ENCODE measurements at regions not wholly inside any gene's neighbourhood (a gene's known extent, or its start where the extent isn't known, plus 50 kb on each side); places are given as distances from the start of the nearest gene placed in this dataset.

DNA sequence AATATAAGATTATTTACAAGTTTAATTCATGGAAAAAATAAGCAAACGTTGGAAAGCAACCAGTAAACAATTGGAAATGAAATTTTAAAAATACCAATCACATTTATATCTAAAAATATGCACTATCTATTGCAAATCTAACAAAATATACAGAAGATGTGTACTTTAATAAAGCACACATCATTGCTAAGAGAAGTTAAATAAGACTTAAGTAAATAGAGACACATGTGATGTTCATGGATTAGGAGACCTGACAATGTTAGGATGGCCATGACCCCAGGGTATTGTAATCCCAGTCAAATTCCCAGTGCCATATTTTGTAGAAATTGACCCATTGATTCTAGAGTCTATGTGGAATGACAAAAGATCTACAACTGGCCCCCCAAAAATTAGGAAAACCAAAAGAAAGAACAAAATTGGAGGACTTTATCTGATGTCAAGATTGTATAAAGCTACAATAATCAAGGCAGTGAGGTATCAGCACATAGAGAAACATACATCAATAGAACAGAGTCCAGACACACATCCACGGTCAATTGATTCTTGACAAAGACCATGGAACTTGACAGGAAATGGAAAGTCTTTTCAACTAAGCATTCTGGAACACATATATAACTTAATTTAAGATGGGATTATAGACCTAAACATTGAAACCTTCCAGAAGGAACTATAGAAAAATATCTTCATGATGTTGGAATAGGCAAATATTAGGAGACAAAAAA is 90.8 kb upstream of the USP29 start:
- Histone ChIP-seq H3K4me3 (ENCODE audit: low read length) (no peak overlapping the region), H3K79me2 (replicated peaks; ENCODE audit: insufficient read depth, low read length) (no peaks in the 10 kb centered on the region), H3K27ac (ENCODE audit: low read length) (no peak overlapping the region), H3K9me3 (ENCODE audit: low read length) (peaks cover 5% of the 10 kb centered on the region), H3K9me2 (ENCODE audit: insufficient read depth, low read length) (no peaks in the 10 kb centered on the region), H3K27me3 (ENCODE audit: insufficient read depth, low read depth, low read length) (no peaks in the 10 kb centered on the region), H4K20me1 (ENCODE audit: insufficient read depth) (no peaks in the 10 kb centered on the region), H2AFZ (ENCODE audit: low read depth, low read length) (no peak overlapping the region), H3K9ac (ENCODE audit: low read length) (no peak overlapping the region), H3K36me3 (ENCODE audit: insufficient read depth, low read length) (no peaks in the 10 kb centered on the region), H3K4me2 (ENCODE audit: low read length) (no peak overlapping the region), H3F3A (ENCODE audit: insufficient read depth, low read length, poor library complexity, severe bottlenecking) (no peaks in the 10 kb centered on the region)
- TF ChIP-seq TAF1 (IDR thresholded peaks at IDR 0.05; ENCODE audit: low read depth) = no peak
- TF ChIP-seq, protein P1, sequence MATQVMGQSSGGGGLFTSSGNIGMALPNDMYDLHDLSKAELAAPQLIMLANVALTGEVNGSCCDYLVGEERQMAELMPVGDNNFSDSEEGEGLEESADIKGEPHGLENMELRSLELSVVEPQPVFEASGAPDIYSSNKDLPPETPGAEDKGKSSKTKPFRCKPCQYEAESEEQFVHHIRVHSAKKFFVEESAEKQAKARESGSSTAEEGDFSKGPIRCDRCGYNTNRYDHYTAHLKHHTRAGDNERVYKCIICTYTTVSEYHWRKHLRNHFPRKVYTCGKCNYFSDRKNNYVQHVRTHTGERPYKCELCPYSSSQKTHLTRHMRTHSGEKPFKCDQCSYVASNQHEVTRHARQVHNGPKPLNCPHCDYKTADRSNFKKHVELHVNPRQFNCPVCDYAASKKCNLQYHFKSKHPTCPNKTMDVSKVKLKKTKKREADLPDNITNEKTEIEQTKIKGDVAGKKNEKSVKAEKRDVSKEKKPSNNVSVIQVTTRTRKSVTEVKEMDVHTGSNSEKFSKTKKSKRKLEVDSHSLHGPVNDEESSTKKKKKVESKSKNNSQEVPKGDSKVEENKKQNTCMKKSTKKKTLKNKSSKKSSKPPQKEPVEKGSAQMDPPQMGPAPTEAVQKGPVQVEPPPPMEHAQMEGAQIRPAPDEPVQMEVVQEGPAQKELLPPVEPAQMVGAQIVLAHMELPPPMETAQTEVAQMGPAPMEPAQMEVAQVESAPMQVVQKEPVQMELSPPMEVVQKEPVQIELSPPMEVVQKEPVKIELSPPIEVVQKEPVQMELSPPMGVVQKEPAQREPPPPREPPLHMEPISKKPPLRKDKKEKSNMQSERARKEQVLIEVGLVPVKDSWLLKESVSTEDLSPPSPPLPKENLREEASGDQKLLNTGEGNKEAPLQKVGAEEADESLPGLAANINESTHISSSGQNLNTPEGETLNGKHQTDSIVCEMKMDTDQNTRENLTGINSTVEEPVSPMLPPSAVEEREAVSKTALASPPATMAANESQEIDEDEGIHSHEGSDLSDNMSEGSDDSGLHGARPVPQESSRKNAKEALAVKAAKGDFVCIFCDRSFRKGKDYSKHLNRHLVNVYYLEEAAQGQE (IDR thresholded peaks at IDR 0.05; ENCODE audit: borderline replicate concordance) = no peak
- no peak for TF ChIP-seq EP300 (conservative IDR thresholded peaks at IDR 0.05; ENCODE audit: poor library complexity, severe bottlenecking)
- no peak for TF ChIP-seq SMC3 (conservative IDR thresholded peaks at IDR 0.05; ENCODE audit: poor library complexity)
- no peak for TF ChIP-seq RAD21 (conservative IDR thresholded peaks at IDR 0.05)
- no peak for TF ChIP-seq EZH2 (IDR thresholded peaks at IDR 0.05; ENCODE audit: borderline replicate concordance, insufficient read depth, low read length, poor library complexity, severe bottlenecking)
- TF ChIP-seq, protein P2, sequence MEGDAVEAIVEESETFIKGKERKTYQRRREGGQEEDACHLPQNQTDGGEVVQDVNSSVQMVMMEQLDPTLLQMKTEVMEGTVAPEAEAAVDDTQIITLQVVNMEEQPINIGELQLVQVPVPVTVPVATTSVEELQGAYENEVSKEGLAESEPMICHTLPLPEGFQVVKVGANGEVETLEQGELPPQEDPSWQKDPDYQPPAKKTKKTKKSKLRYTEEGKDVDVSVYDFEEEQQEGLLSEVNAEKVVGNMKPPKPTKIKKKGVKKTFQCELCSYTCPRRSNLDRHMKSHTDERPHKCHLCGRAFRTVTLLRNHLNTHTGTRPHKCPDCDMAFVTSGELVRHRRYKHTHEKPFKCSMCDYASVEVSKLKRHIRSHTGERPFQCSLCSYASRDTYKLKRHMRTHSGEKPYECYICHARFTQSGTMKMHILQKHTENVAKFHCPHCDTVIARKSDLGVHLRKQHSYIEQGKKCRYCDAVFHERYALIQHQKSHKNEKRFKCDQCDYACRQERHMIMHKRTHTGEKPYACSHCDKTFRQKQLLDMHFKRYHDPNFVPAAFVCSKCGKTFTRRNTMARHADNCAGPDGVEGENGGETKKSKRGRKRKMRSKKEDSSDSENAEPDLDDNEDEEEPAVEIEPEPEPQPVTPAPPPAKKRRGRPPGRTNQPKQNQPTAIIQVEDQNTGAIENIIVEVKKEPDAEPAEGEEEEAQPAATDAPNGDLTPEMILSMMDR (IDR thresholded peaks at IDR 0.05; ENCODE audit: poor library complexity, severe bottlenecking) = no peak
- TF ChIP-seq MXI1 (conservative IDR thresholded peaks at IDR 0.05; ENCODE audit: poor library complexity, severe bottlenecking) = no peak
- no peak for TF ChIP-seq POLR2AphosphoS5 (IDR thresholded peaks at IDR 0.05)

DNA sequence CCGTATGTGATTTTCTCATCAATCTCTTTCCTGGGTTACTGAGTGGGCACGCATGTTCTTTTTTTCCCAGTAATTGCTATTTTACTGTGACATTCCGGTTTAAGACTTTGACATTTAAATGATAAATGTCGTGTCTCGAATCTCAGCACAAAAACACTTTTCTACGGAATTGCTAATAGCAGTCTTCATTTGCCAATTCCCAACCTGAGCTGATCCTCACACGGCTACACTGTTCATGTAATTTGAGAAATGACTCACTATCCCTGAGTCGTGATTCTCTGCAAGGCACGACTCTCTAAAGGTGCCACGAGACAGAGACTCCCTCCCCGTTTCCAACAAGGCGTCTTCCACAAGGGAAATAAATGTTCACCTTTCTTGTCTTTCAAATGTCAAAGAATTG is 88.7 kb upstream of the USP29 start:
- Histone ChIP-seq H4K20me1 (ENCODE audit: insufficient read depth) (no peaks in the 10 kb centered on the region), H3K9me3 (ENCODE audit: low read length) (peaks cover 9% of the 10 kb centered on the region)

More for the DNA sequence above, 88.7 kb upstream of the USP29 start:
- no peaks in the 10 kb centered on the region for H3K9me2 ChIP-seq (ENCODE audit: insufficient read depth, low read length)
- H3K79me2 ChIP-seq (replicated peaks; ENCODE audit: insufficient read depth, low read length) = no peaks in the 10 kb centered on the region
- H3F3A ChIP-seq (ENCODE audit: insufficient read depth, low read length, poor library complexity, severe bottlenecking) = no peaks in the 10 kb centered on the region
- no peak overlapping the region for H3K4me2 ChIP-seq (ENCODE audit: low read length)
- TF ChIP-seq, protein P1 (IDR thresholded peaks at IDR 0.05; ENCODE audit: borderline replicate concordance) = peak; percentile 31
- no peak for TF ChIP-seq MXI1 (conservative IDR thresholded peaks at IDR 0.05; ENCODE audit: poor library complexity, severe bottlenecking)
- H2AFZ ChIP-seq (ENCODE audit: low read depth, low read length) = no peak overlapping the region
- no peak overlapping the region for H3K9ac ChIP-seq (ENCODE audit: low read length)
- no peaks in the 10 kb centered on the region for H3K36me3 ChIP-seq (ENCODE audit: insufficient read depth, low read length)
- no peaks in the 10 kb centered on the region for H3K27me3 ChIP-seq (ENCODE audit: insufficient read depth, low read depth, low read length)
- H3K27ac ChIP-seq (ENCODE audit: low read length) = no peak overlapping the region
- H3K4me3 ChIP-seq (ENCODE audit: low read length) = no peak overlapping the region
